Upper lobe of left lung (tissue), 6 donors: ENCODE measurements at regions not wholly inside any gene's neighbourhood (a gene's known extent, or its start where the extent isn't known, plus 50 kb on each side); places are given as distances from the start of the nearest gene placed in this dataset.

ENCODE experiments used
- ATAC-seq, 2 donors: fragments of 200-7000 bp; cut with Tn5 transposase; one replicate each; pipeline ENCODE4 v1.9.1; 2022; ENCODE audit warnings: mild to moderate bottlenecking in 2 of 2, moderate library complexity in 2 of 2; ENCODE audit not compliant: low FRiP score in 2 of 2
- DNase-seq, 2 donors: peaks; one replicate each; pipeline ENCODE4 v3.0.0-alpha.2; 2019 to 2020
- H3K27ac ChIP-seq, 4 donors: fragments of 200-600 bp; sonication (generic); one replicate each; pipeline ENCODE4 v1.5.1; 2016 to 2019
- H3K27me3 ChIP-seq, 4 donors: fragments of 200-600 bp; sonication (generic); one replicate each; pipeline ENCODE4 v1.5.1; 2017 to 2019
- H3K36me3 ChIP-seq, 4 donors: fragments of 200-600 bp; sonication (generic); one replicate each; pipeline ENCODE4 v1.5.1; 2016 to 2019
- H3K4me1 ChIP-seq, 4 donors: fragments of 200-600 bp; sonication (generic); one replicate each; pipeline ENCODE4 v1.5.1; 2018 to 2019
- H3K4me3 ChIP-seq, 4 donors: fragments of 200-600 bp; sonication (generic); one replicate each; pipeline ENCODE4 v1.5.1; 2017 to 2019; ENCODE audit warnings: mild to moderate bottlenecking in 2 of 4, moderate library complexity in 1 of 4
- H3K9me3 ChIP-seq, 4 donors: fragments of 200-600 bp; sonication (generic); one replicate each; pipeline ENCODE4 v1.5.1; 2018 to 2019
- CTCF ChIP-seq, 6 experiments: fragments of 450-650 bp in 4 of 6; fragments of 200-600 bp in 2 of 6; sonication (generic) in 2 of 6; IDR thresholded peaks; one replicate each; pipeline ENCODE4 v1.5.1; 2016 to 2019; ENCODE audit warnings: antibody characterized with exemption in 6 of 6
- EP300 ChIP-seq, 4 donors: sonication (generic); formaldehyde crosslinking; IDR thresholded peaks; one replicate each; pipeline ENCODE4 v1.5.1; 2017; ENCODE audit warnings: antibody characterized with exemption in 4 of 4, control low read depth in 2 of 4
- POLR2A ChIP-seq, 4 donors: fragments of 450-650 bp; IDR thresholded peaks; one replicate each; pipeline ENCODE4 v1.5.1; 2016 to 2017; ENCODE audit warnings: antibody characterized with exemption in 4 of 4, mild to moderate bottlenecking in 2 of 4
- POLR2AphosphoS5 ChIP-seq, 2 donors: sonication (generic); formaldehyde crosslinking; IDR thresholded peaks; one replicate each; pipeline ENCODE4 v1.5.1; 2017; ENCODE audit warnings: antibody characterized with exemption in 2 of 2
- WGBS, 2 donors: methylation state at CpG; one replicate each; pipeline ENCODE4 v1.1.5; 2017 to 2018; 5-methylcytosine and 5-hydroxymethylcytosine counted together
- donor health status: DM: no; HTN: no; CAD: no; lungs with moderate emphysema.
- donor health status: DM: no; HTN: yes; CAD: no; lungs with severe emphysema.

- no peak for ATAC-seq
- 86 to 87% methylated on average over 5 of the region's 5 CpGs for WGBS, 2 donors
- TF ChIP-seq POLR2A (IDR thresholded peaks at IDR 0.05): no peak
These were observed 167.3 kb upstream of the RORA start for GRCh38 chr15:61396235-61396919.

GRCh38 chr15:61393949-61394348 lies 164.8 kb upstream of the RORA start:
- WGBS, 2 donors: 45 to 47% methylated on average over 3 of the region's 3 CpGs
- no peaks in the 10 kb centered on the region for H3K36me3 ChIP-seq
- no peaks in the 10 kb centered on the region for H3K9me3 ChIP-seq
- ATAC-seq: peak in 1 of 2 donors; percentile 61
- DNase-seq: no peak
- TF ChIP-seq POLR2AphosphoS5 (IDR thresholded peaks at IDR 0.05) (no peak), EP300 (IDR thresholded peaks at IDR 0.05) (no peak), CTCF (IDR thresholded peaks at IDR 0.05) (no peak), POLR2A (IDR thresholded peaks at IDR 0.05) (no peak)
- H3K4me3 ChIP-seq: no peak overlapping the region
- no peaks in the 10 kb centered on the region for H3K4me1 ChIP-seq
- H3K27ac ChIP-seq: no peak overlapping the region
- no peaks in the 10 kb centered on the region for H3K27me3 ChIP-seq

More at GRCh38 chr15:61396235-61396919, 167.3 kb upstream of the RORA start:
- Histone ChIP-seq H3K27ac (no peak overlapping the region), H3K4me3 (no peak overlapping the region), H3K4me1 (no peaks in the 10 kb centered on the region), H3K36me3 (no peaks in the 10 kb centered on the region), H3K9me3 (no peaks in the 10 kb centered on the region), H3K27me3 (no peaks in the 10 kb centered on the region)
- no peak for DNase-seq

GRCh38 chr15:61393524-61393923 lies 164.4 kb upstream of the RORA start:
- no peak for TF ChIP-seq CTCF (IDR thresholded peaks at IDR 0.05)
- TF ChIP-seq EP300 (IDR thresholded peaks at IDR 0.05): no peak
- no peak for TF ChIP-seq POLR2A (IDR thresholded peaks at IDR 0.05)
- no peak for TF ChIP-seq POLR2AphosphoS5 (IDR thresholded peaks at IDR 0.05)
- no peak for ATAC-seq
- Histone ChIP-seq H3K4me1 (no peaks in the 10 kb centered on the region), H3K4me3 (no peak overlapping the region), H3K9me3 (no peaks in the 10 kb centered on the region), H3K27me3 (no peaks in the 10 kb centered on the region), H3K36me3 (no peaks in the 10 kb centered on the region), H3K27ac (no peak overlapping the region)
- DNase-seq: no peak
- 69 to 88% methylated on average over 3 of the region's 3 CpGs for WGBS, 2 donors

- no peaks in the 10 kb centered on the region for H3K36me3 ChIP-seq
- no peaks in the 10 kb centered on the region for H3K9me3 ChIP-seq
- DNase-seq (no peak), ATAC-seq (no peak)
- TF ChIP-seq EP300 (IDR thresholded peaks at IDR 0.05) (no peak), POLR2AphosphoS5 (IDR thresholded peaks at IDR 0.05) (no peak), CTCF (IDR thresholded peaks at IDR 0.05) (no peak), POLR2A (IDR thresholded peaks at IDR 0.05) (no peak)
- H3K27me3 ChIP-seq: no peaks in the 10 kb centered on the region
- no peak overlapping the region for H3K4me3 ChIP-seq
- H3K4me1 ChIP-seq: no peaks in the 10 kb centered on the region
- H3K27ac ChIP-seq: no peak overlapping the region
These were observed 161.0 kb upstream of the RORA start for GRCh38 chr15:61390138-61390537.

GRCh38 chr15:61389334-61390028 lies 160.4 kb upstream of the RORA start:
- H3K27me3 ChIP-seq: no peaks in the 10 kb centered on the region
- no peak overlapping the region for H3K27ac ChIP-seq
- no peaks in the 10 kb centered on the region for H3K4me1 ChIP-seq
- ATAC-seq: no peak
- no peak overlapping the region for H3K4me3 ChIP-seq
- WGBS, 2 donors: 91 to 94% methylated on average over 6 of the region's 6 CpGs
- no peaks in the 10 kb centered on the region for H3K9me3 ChIP-seq
- DNase-seq: no peak
- H3K36me3 ChIP-seq: no peaks in the 10 kb centered on the region
- TF ChIP-seq POLR2AphosphoS5 (IDR thresholded peaks at IDR 0.05): no peak
- TF ChIP-seq POLR2A (IDR thresholded peaks at IDR 0.05): no peak
- TF ChIP-seq EP300 (IDR thresholded peaks at IDR 0.05): no peak

- Histone ChIP-seq H3K27me3 (no peaks in the 10 kb centered on the region), H3K36me3 (no peaks in the 10 kb centered on the region), H3K4me1 (no peaks in the 10 kb centered on the region), H3K9me3 (no peaks in the 10 kb centered on the region), H3K27ac (no peak overlapping the region), H3K4me3 (no peak overlapping the region)
- TF ChIP-seq POLR2A (IDR thresholded peaks at IDR 0.05) (no peak), POLR2AphosphoS5 (IDR thresholded peaks at IDR 0.05) (no peak), EP300 (IDR thresholded peaks at IDR 0.05) (no peak), CTCF (IDR thresholded peaks at IDR 0.05) (no peak)
- ATAC-seq: no peak
- DNase-seq: no peak
These were observed 158.6 kb upstream of the RORA start for GRCh38 chr15:61387675-61388074.
